ENCODE measurements at regions not wholly inside any gene's neighbourhood (a gene's known extent, or its start where the extent isn't known, plus 50 kb on each side); places are given as distances from the start of the nearest gene placed in this dataset.

DNA sequence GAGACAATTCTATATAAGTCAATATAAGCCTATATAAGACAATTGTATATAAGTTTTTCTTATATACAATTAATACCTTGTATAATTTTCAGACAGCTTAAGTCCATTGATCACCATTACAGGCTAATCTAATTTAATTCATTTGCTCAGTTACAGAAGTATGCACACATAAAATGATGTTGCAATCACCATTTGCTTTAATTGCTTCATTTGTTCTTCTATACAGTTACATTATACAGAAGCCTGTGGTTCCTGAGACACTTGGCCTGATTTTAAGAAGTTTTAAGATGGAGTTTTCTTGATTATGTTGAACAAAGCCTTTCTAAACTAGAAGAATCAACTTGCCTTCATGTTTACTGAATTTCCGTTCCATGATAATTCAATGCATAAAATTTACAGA is 314.6 kb upstream of the PDE3A start:
- TF ChIP-seq, protein P1, sequence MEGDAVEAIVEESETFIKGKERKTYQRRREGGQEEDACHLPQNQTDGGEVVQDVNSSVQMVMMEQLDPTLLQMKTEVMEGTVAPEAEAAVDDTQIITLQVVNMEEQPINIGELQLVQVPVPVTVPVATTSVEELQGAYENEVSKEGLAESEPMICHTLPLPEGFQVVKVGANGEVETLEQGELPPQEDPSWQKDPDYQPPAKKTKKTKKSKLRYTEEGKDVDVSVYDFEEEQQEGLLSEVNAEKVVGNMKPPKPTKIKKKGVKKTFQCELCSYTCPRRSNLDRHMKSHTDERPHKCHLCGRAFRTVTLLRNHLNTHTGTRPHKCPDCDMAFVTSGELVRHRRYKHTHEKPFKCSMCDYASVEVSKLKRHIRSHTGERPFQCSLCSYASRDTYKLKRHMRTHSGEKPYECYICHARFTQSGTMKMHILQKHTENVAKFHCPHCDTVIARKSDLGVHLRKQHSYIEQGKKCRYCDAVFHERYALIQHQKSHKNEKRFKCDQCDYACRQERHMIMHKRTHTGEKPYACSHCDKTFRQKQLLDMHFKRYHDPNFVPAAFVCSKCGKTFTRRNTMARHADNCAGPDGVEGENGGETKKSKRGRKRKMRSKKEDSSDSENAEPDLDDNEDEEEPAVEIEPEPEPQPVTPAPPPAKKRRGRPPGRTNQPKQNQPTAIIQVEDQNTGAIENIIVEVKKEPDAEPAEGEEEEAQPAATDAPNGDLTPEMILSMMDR (IDR thresholded peaks at IDR 0.05; ENCODE audit: low read depth, low read length), result no peak
- no peak for TF ChIP-seq EZH2phosphoT487 (IDR thresholded peaks at IDR 0.05; ENCODE audit: low read depth)

Measured in OCI-LY3 (cell line).